ENCODE measurements at regions not wholly inside any gene's neighbourhood (a gene's known extent, or its start where the extent isn't known, plus 50 kb on each side); places are given as distances from the start of the nearest gene placed in this dataset.

DNA sequence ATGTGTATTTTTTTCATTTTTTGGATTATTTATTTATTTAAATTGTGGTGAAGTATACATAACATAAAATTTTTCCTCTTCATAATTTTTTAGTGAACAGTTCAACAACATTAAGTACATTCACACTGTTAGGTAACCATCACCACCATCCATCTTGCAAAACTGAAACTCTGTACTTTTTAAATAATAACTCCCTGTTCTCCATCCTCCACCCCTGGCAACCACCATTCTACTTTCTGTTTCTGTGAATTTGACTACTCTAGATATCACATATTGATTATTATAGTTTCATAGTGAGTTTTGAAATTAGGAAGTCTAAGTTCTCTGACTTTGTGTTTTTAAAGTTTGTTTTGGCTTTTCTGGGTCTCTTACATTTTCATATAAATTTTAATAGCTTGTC, 89.3 kb upstream of the STX18 start:
- Mint-ChIP-seq H3K27ac (no peak overlapping the region), H3K27me3 (no peaks in the 10 kb centered on the region), H3K36me3 (no peaks in the 10 kb centered on the region), H3K9me3 (no peaks in the 10 kb centered on the region), H3K4me3 (no peak overlapping the region), H3K4me1 (ENCODE audit: low read depth in 2 of 2) (peaks cover 0 to 6% of the 10 kb centered on the region in 2 donors)
- ATAC-seq = peak in 1 of 2 donors; percentile 60
- DNase-seq (ENCODE audit: low spot score) = no peak

DNA sequence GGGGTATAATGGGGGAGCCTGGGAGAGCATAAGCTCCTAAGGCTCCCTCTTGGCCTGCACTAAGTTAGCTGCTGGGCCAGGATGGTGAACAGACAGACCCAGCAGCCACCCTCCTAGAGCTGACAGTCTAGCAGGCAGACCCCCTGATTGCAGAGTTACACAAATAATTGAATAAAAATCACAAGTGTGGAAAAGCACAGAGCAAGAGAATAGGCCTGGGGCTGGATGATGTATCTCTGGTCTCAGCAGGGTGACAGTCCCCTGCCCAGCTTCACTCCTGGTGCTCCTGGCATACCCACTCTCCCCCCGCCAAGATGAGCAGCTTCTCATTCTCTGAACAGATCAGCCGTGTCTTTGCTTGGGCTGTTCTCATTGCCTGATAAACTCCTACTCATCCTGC, 86.1 kb upstream of the STX18 start:
- no peaks in the 10 kb centered on the region for H3K36me3 Mint-ChIP-seq
- no peaks in the 10 kb centered on the region for H3K27me3 Mint-ChIP-seq
- no peaks in the 10 kb centered on the region for H3K9me3 Mint-ChIP-seq
- H3K27ac Mint-ChIP-seq = no peak overlapping the region
- H3K4me1 Mint-ChIP-seq (ENCODE audit: low read depth in 2 of 2) = peaks cover 0 to 6% of the 10 kb centered on the region in 2 donors
- ATAC-seq (peak in 1 of 2 donors; percentile 41), DNase-seq (ENCODE audit: low spot score) (no peak)
- no peak overlapping the region for H3K4me3 Mint-ChIP-seq

DNA sequence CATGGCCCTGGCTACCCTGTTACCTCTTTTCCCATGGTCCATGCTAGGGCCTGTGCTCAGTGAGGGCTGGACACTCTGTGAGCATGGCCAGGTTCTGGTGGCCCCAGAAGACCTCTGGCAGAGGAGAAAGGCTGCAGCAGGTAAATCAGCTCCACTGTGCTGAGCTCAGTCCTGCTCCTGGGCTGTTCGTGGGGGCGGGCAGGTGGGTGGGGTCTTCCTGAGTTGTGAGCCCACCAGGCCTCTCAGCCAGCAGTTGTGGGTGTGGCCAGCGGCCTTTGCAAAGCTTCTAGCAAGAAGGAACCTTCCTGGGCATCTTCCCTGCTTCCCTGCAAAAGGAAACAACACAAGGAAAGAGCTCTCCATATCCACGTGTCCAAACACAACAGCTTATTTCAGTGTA, 85.3 kb upstream of the STX18 start:
- Mint-ChIP-seq H3K27ac (no peak overlapping the region), H3K9me3 (no peaks in the 10 kb centered on the region), H3K4me3 (no peak overlapping the region), H3K27me3 (no peaks in the 10 kb centered on the region), H3K4me1 (ENCODE audit: low read depth in 2 of 2) (peaks cover 0 to 6% of the 10 kb centered on the region in 2 donors), H3K36me3 (no peaks in the 10 kb centered on the region)
- DNase-seq (ENCODE audit: low spot score) (no peak), ATAC-seq (peak in 1 of 2 donors; percentile 11)

DNA sequence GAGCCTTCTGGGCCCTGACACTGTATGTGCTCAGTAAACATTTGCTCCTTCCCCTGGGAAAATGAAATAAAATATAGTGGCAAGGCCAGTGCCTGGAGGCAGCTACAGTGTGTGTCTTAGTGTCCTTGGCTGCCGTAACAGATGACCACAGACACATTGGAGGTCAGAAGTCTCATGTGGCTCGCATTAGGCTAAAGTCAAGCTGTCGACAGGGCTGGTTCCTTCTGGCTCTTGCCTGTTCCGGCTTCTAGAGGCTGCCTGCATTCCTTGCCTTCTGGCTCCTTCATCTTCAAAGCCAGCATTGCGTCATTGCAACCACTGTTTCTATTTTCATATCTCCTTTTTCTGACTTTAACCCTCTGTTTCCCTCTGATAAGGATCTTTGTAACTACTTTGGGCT, 83.6 kb upstream of the STX18 start:
- no peak overlapping the region for H3K27ac Mint-ChIP-seq
- no peak for DNase-seq (ENCODE audit: low spot score)
- H3K4me3 Mint-ChIP-seq = no peak overlapping the region
- no peaks in the 10 kb centered on the region for H3K36me3 Mint-ChIP-seq
- H3K4me1 Mint-ChIP-seq (ENCODE audit: low read depth in 2 of 2) = no peaks in the 10 kb centered on the region
- no peaks in the 10 kb centered on the region for H3K9me3 Mint-ChIP-seq
- no peak for ATAC-seq
- no peaks in the 10 kb centered on the region for H3K27me3 Mint-ChIP-seq

DNA sequence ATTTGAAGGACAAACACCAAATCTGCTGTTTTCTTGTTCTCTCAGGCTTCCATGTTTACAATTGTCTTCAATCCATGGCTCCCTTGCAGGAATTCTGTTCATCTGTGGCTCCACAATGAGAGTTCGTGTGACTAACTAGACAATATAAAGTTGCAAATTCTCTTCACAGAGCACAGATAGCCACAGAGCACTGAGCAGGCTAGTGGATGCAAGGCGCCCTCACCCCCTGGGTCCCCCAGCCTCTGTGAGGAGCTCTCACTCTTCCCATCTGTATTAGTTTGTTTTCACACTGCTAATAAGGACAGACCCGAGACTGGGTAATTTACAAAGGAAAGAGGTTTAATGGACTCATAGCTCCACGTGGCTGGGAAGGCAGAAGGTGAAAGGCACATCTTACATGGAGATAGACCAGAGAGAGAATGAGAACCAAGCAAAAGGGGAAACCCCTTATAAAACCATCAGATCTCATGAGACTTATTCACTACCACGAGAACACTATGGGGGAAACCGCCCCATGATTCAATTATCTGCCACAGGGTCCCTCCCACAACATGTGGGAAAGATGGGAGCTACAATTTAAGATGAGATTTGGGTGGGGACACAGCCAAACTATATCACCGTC, 82.5 kb upstream of the STX18 start:
- Mint-ChIP-seq H3K4me1 (ENCODE audit: low read depth in 2 of 2) (no peaks in the 10 kb centered on the region), H3K9me3 (no peaks in the 10 kb centered on the region), H3K4me3 (no peak overlapping the region), H3K36me3 (no peaks in the 10 kb centered on the region), H3K27me3 (no peaks in the 10 kb centered on the region), H3K27ac (no peak overlapping the region)
- DNase-seq (ENCODE audit: low spot score) (no peak), ATAC-seq (no peak)

DNA sequence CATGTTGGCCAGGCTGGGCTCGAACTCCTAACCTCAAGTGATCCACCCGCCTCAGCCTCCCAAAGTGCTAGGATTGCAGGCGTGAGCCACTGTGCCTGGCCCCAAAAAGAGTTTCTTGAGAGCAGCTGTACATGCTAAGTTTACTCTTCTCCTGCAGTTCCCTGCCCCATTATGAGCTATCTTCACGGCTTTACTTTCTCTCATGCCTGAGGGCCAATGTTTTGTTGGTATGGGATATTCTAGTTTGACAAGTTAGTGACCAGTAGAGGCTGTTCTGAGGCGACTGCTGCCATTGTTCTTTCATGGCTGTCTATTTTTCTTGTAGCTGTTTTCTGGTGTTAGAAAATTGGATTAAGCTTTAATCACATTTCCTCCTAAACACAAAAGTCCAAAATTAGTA, 78.0 kb upstream of the STX18 start:
- DNase-seq (ENCODE audit: low spot score) = no peak
- Mint-ChIP-seq H3K4me1 (ENCODE audit: low read depth in 2 of 2) (no peaks in the 10 kb centered on the region), H3K4me3 (no peak overlapping the region), H3K27me3 (no peaks in the 10 kb centered on the region), H3K36me3 (no peaks in the 10 kb centered on the region), H3K9me3 (no peaks in the 10 kb centered on the region), H3K27ac (no peak overlapping the region)
- no peak for ATAC-seq

DNA sequence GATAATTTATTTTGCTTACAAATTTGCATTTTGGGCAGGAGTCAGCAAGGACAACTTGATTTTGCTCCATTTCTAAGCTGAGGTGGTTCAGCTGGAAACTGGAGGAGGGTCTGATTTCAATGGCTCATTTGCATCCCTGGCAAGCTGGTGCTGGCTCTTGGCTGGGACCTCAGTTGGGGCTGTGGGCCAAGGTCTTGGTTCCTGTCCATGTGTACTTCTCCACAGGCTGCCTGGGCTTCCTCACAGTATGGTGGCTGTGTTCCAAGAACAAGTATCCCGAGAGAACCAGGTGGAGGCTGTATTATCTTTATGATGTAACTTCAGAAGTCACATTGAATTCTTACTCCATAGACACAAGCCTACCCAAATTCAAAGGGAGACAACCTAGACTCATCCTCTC, 77.0 kb upstream of the STX18 start:
- Mint-ChIP-seq H3K36me3 (no peaks in the 10 kb centered on the region), H3K27ac (no peak overlapping the region), H3K27me3 (no peaks in the 10 kb centered on the region), H3K4me1 (ENCODE audit: low read depth in 2 of 2) (no peaks in the 10 kb centered on the region), H3K9me3 (no peaks in the 10 kb centered on the region), H3K4me3 (no peak overlapping the region)
- DNase-seq (ENCODE audit: low spot score) (no peak), ATAC-seq (no peak)

DNA sequence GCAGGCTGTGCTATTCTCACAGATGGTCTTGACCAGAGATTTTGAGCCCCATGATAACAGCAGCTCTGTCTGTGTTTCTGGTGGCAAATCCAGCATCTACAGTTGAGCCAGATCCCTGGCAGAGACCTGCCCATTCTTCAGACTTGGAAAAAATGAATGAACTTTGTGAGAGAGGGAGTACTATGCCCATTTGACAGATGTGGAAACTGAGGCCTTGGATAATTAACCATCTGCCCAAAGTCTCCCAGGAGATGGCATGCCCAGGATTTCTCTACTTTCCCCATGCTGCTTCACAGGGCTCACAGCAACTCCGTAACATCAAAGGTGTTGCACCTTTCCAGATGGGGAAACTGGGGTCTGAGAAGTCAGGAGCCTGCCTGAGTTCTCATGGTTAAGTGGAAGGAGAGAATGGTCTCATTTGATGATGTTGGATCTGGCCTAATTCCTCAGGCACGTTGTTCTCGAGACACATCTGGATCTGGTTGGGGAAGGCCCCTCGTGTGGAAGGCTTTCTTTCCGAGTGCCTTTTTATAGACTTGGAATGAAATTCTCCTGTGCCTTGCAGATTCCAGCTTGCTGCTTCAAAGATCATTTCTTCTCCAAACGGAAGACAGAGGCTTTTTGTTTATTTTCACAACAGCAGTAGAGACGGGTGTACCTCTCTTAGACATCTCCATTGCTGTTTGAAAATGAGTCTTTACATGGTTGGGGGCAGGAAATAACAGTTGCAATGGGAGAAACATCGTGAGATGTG, 73.3 kb upstream of the STX18 start:
- Mint-ChIP-seq H3K9me3 (no peaks in the 10 kb centered on the region), H3K27ac (no peak overlapping the region), H3K4me3 (no peak overlapping the region), H3K36me3 (no peaks in the 10 kb centered on the region), H3K4me1 (ENCODE audit: low read depth in 2 of 2) (no peaks in the 10 kb centered on the region), H3K27me3 (no peaks in the 10 kb centered on the region)
- ATAC-seq (no peak), DNase-seq (ENCODE audit: low spot score) (no peak)

DNA sequence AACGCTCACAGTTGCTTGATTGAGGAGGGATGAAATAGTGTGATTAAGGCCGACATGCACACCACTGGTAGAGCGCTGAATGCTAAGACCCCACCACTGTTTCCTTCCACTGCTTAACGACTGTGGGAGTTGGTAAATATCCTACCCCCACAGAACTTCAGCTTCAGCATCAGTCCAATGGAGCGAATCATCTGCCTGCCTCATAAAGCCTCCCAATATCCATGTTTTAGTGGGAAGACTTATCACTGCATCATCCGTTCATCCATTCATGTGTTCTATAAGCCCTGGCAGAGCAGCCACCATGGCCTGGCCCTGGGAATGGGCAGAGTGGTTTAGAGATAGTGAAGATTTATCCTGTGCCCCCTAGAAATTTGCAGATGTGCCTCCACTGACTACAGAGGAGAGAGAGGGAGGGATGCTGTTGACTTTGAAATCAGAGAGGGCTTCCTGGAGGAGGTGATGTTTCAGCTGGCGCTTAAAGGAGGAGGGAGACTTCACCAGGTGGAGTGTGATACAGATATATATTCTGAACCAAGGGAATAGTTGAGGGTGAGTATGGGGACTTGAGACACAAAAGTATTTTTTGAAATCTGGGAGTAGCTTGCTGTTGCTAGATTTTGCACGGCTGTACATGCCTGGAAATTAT, 71.9 kb upstream of the STX18 start:
- H3K27ac Mint-ChIP-seq = no peak overlapping the region
- no peaks in the 10 kb centered on the region for H3K4me1 Mint-ChIP-seq (ENCODE audit: low read depth in 2 of 2)
- H3K27me3 Mint-ChIP-seq = no peaks in the 10 kb centered on the region
- ATAC-seq (no peak), DNase-seq (ENCODE audit: low spot score) (no peak)
- no peak overlapping the region for H3K4me3 Mint-ChIP-seq
- no peaks in the 10 kb centered on the region for H3K9me3 Mint-ChIP-seq
- no peaks in the 10 kb centered on the region for H3K36me3 Mint-ChIP-seq

DNA sequence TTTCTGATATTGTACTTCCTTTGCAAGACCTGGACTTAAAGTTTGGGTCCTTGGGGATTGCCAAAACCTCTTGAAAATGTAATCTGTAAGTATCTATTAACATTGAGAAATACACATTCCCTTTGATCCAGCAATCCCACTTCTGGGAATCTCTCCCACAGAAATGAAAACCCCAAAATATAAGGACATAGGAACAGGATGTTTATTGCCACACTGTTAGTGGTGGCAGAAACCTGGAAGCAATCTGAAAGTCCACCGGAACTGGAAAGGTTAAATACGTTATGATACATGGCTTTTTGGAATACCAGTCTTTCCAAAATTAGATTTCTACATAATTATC, 71.2 kb upstream of the STX18 start:
- Mint-ChIP-seq H3K9me3 (no peaks in the 10 kb centered on the region), H3K4me1 (ENCODE audit: low read depth in 2 of 2) (no peaks in the 10 kb centered on the region), H3K36me3 (no peaks in the 10 kb centered on the region), H3K27ac (no peak overlapping the region), H3K27me3 (no peaks in the 10 kb centered on the region), H3K4me3 (no peak overlapping the region)
- ATAC-seq = no peak
- DNase-seq (ENCODE audit: low spot score) = no peak

DNA sequence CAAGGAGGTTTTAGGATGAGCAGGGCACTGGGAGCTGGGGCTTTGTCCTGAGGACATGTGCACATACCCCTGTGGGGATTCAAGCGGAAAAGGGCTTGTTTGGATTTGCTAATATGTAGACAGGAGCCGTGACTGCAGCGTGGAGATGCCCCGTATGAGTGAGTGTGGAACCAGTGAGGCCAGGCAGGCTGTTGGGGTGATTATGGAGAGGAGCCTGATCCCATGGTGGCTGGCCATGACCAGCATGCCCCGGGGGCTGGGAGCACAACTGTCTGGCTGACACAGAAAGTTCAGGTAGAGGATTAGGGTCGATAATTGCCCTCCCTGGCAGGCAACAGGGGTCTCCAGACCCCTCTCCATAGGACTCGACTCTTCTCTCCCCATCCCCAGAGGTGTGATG, 68.8 kb upstream of the STX18 start:
- Mint-ChIP-seq H3K27me3 (no peaks in the 10 kb centered on the region), H3K27ac (no peak overlapping the region), H3K4me1 (ENCODE audit: low read depth in 2 of 2) (no peaks in the 10 kb centered on the region), H3K9me3 (no peaks in the 10 kb centered on the region), H3K36me3 (no peaks in the 10 kb centered on the region), H3K4me3 (no peak overlapping the region)
- ATAC-seq = no peak
- no peak for DNase-seq (ENCODE audit: low spot score)

DNA sequence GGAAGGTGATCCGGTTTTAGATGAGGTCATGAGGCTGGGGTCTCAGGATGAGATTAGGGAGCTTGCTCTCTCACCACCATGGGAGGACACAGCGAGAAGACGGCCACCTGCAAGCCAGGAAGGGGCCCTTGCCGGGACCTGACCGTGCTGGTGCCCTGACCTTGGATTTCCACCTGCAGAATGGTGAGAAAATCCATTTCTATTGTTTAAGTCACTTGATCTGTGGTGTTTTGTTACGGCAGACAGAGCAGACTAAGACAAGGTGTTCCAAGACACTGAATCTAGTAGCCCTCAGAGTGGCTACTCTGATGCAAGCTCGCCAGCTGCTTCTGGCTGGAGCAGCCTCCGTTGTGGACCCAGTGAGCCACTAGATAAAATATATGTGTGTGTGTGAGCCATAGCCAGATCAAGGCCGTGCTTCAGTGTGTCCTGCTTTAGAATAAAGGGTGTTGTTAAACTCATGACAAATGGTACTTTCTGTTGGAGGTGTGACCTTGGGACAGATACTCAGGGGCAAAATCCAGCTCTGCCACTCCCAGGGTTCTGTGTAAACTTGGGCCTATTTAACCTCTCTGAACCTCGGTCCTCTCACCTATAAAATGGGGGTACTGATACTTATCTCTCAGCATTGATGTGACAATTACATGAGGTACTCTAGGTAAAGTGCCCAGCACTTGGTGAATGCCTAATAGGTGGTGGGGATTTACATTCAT, 67.9 kb upstream of the STX18 start:
- no peaks in the 10 kb centered on the region for H3K4me1 Mint-ChIP-seq (ENCODE audit: low read depth in 2 of 2)
- no peaks in the 10 kb centered on the region for H3K9me3 Mint-ChIP-seq
- H3K27me3 Mint-ChIP-seq = no peaks in the 10 kb centered on the region
- no peaks in the 10 kb centered on the region for H3K36me3 Mint-ChIP-seq
- DNase-seq (ENCODE audit: low spot score) (no peak), ATAC-seq (no peak)
- no peak overlapping the region for H3K4me3 Mint-ChIP-seq
- H3K27ac Mint-ChIP-seq = no peak overlapping the region

DNA sequence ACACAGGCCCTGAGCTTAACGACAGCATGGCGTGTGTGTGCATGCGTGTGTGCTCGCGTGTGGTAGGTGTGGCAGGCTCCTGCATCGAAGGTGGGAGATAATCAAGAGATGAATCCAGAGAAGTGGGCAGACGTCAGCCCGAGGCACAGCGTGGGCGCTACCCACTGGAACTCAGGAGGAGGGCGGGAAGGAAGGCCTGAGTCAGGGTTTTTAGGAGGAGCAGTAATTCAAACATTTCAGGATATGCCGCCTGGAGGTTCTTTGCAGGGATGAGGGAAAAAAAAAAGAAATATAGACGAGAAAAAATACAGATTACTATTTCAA, 66.3 kb upstream of the STX18 start:
- H3K4me1 Mint-ChIP-seq (ENCODE audit: low read depth in 2 of 2) = no peaks in the 10 kb centered on the region
- no peak overlapping the region for H3K27ac Mint-ChIP-seq
- no peaks in the 10 kb centered on the region for H3K27me3 Mint-ChIP-seq
- H3K4me3 Mint-ChIP-seq = no peak overlapping the region
- no peak for ATAC-seq
- H3K36me3 Mint-ChIP-seq = no peaks in the 10 kb centered on the region
- no peak for DNase-seq (ENCODE audit: low spot score)
- H3K9me3 Mint-ChIP-seq = no peaks in the 10 kb centered on the region

All from natural killer cell treated with Interleukin-12 subunit alpha and Interleukin-12 subunit beta and Interleukin-15 and Interleukin-18, amount 100 ng/mL, for 72 hours (primary cell).